ENCODE measurements at regions not wholly inside any gene's neighbourhood (a gene's known extent, or its start where the extent isn't known, plus 50 kb on each side); places are given as distances from the start of the nearest gene placed in this dataset.
"Not testable (repeated sequence)": the region's sequence is repeated elsewhere in the genome, so short reads cannot be mapped to it uniquely, and the experiment has no call there.

- DNase-seq (ENCODE audit: low spot score): no peak
Observed at GRCh38 chr19:28685802-28686201, 527.1 kb downstream of the UQCRFS1 start.

GRCh38 chr19:28685077-28685476, 527.9 kb downstream of the UQCRFS1 start:
- not testable (repeated sequence) for DNase-seq (ENCODE audit: low spot score)

GRCh38 chr19:28680111-28680510, 532.8 kb downstream of the UQCRFS1 start:
- no peak for DNase-seq (ENCODE audit: low spot score)

GRCh38 chr19:28670836-28671235, 542.1 kb downstream of the UQCRFS1 start:
- no peak for DNase-seq (ENCODE audit: low spot score)

DNA sequence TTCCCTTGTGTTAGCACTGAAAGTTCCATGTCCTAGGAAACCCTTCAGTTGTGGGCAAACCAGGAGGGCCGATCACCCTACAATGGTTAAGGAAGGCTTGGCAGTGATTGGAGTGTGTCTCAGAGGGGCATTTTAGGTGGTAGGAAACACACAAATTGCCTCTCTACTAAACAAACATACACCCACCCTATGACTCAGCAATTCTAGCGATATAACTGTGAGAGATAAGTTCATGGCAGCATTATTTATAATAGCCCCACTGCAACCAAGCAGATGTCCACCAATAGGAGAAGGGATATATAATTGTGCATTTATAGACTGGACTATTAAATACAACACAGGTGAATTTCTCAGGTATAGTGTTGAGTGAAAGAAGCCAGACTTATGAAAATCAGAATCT, 543.1 kb downstream of the UQCRFS1 start:
- no peak for DNase-seq (ENCODE audit: low spot score)

- no peak for DNase-seq (ENCODE audit: low spot score)
Observed at GRCh38 chr19:28667348-28667977, 545.5 kb downstream of the UQCRFS1 start.

- DNase-seq (ENCODE audit: low spot score): no peak
Observed at GRCh38 chr19:28665748-28666147, 547.2 kb downstream of the UQCRFS1 start.

DNA sequence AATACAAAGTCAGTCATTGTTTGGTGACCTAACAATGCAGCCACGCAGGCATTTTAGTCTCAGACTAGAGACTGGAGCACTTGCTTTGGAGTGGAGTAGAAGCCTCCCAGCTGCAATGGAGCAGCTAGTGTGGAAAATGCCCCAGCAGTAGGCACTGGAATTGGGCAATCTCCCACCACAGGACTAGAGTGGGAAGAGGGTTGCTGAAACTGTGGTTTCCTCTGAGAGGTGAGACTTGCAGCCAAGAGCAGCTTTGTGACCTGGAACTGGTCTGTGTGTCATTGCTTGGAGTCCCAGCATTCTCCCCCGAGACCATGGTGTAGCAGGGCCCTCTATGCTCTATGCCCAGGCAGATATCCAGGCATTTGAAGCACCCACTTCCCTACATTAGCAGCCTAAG, 556.3 kb downstream of the UQCRFS1 start:
- DNase-seq (ENCODE audit: low spot score): no peak

GRCh38 chr19:28655054-28655453, 557.9 kb downstream of the UQCRFS1 start:
- no peak for DNase-seq (ENCODE audit: low spot score)

DNA sequence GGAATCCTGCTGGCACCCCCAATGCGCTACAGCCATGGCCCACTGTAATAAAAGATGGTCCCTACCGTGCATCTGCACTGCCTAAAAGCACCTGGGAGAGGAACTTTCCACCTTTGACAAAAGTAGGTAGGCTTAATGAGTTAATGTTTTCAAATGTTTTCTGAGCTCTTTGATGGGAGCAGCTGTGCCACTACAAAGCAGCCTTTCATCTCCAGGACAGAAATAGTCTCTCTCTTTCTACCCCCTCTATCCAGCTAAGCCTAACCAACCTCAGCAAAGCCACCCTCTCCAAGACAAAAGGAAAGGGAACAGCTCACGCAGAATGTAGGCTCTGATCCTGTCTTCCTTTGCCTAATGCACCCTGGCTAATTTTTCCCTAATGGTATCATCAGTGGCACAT, 560.2 kb downstream of the UQCRFS1 start:
- peak; percentile 69 for DNase-seq (ENCODE audit: low spot score)

DNA sequence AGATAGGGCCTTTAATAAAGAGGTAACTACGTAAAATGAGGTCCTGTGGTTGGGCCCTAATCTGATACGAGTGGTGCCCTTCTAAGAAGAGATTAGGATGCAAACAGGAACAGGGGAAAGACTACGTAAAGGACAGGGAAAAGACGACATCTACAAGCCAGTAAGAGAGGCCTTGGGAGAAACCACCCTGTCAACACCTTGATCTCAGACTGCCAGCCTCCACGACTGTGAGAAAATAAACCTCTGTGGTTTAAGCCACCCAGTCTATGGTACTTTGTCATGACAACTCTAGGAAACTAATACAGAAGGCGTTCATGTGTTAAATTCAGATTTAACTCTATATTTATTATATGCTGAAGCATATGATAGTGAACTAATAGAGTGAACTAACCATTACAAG, 566.3 kb downstream of the UQCRFS1 start:
- no peak for DNase-seq (ENCODE audit: low spot score)

- DNase-seq (ENCODE audit: low spot score): no peak
Observed at GRCh38 chr19:28644169-28644775, 568.7 kb downstream of the UQCRFS1 start.

DNA sequence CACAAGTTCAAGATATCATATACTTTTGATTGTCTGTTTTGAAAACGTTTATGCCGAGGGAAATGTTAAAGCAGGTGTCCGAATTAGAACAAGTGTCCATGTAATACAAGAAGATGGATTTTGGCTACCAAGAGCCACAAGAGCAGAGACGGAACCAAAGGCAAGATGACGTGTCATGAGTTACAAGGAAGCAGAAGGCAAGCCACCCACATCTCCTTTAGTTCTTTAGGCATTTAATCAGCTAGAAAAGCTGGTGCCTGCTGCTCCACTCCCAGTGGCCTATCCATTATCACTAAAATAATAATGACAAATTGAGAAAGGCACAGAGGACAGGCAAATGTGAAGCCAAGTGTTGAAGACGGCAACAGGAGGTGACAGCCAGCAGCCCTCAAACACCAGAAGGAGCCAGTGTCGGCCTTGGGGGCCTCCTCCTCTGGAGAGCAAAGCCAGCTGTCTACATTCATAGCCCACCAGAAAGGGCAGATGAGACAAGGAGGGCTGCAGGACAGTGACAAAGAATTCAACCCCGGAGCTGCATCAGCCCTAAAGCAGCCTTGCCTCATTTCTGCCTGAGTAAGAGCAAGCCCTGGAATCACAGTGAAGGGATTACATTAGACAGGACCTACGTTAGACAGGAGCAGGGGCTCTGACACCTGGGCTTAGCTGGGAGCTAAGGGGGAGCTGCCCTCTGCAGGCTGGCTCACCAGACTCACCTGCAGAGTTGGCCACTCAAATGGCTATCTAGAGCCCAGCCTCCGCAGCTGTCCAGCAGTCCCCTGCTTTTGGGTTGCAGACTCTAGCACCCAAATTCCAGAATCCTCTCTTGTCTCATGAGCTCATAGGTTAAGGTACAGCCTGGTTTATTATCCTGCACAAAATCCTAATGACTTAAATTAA, 569.9 kb downstream of the UQCRFS1 start:
- DNase-seq (ENCODE audit: low spot score): no peak

DNA sequence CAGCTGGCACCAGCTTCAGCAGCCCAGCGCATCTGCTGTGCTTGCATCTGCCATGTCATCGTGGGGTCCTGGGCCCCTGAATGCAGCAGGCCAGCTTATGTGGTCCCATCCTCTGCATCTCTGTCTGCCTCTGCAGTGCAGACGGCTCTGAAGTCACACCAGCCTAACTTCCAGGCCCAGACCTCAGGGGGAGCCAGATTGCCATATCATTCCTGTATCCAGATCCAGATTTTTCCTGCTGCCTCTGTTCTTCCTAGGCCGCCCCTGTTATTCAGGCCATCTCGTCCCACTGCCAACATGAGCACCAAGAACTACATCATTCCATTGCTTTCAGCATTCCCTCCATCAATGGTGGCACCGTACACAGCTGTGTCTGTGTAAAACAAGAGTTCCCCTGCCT, 571.6 kb downstream of the UQCRFS1 start:
- peak; percentile 2 for DNase-seq (ENCODE audit: low spot score)

- no peak for DNase-seq (ENCODE audit: low spot score)
Observed at GRCh38 chr19:28640506-28640905, 572.4 kb downstream of the UQCRFS1 start.

DNA sequence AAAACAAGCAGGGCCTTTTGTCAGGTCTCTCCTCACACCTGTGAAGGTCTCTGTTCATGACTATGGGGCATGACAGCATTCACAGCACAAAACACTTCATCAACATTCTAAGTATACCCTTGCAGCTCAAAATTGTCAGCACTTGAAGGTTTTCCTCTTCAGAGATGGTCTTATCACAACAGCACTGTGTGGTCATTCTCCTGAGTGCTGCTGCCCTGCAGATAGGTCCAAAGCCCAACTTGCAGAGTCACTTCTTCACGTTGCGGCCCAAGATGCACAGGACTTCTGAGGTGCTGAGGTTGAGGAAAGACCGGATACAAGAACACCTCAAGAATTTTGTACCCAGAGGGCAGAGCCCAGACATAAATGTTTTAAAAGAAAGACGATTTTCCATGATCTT, 574.5 kb downstream of the UQCRFS1 start:
- DNase-seq (ENCODE audit: low spot score): no peak

DNA sequence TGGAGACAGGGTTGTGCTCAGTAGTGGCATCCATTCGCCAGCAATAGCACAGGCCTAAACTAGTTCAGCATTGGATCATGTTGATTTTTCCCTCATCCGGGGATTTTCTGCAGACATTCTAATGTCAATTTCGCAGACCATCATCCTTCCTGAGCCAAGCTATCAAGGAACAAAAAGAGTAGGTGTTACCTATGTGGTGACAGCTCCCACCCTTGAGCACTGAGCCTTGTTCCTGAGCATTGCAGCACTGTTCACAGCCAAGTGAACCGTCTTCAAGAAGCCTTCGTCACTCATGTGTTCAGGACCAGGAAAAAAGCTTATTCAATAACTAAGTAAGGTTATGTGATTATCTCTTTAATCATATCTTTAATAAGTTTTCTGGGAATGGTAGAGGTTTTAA, 576.2 kb downstream of the UQCRFS1 start:
- DNase-seq (ENCODE audit: low spot score): no peak

DNA sequence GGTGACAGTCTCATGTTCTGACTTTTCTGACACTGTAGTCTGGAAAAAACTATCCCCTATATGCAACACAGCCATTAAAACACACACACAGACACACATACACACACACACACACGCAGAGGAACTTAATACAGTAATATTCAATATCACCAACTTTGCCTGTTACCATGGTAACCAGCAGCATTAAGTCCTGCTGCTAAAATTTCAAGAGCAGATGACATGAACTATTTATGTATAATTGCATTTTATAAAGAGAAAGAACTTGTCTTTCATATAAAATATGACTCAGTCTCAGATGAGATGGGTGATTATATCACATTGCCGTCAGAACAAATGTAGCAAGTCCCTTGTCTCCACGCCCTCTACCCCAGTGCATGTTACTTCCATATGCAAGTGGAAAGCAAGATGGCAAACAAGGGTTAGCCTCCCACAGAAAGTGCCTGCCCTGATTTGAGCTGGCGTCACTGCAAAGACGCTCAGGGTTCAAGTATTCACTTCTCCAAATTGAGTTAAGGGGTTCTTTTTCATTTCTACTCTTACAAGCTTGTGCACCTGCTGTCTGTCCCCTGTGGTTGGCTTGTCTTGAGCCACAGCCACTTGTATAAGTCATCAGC, 576.8 kb downstream of the UQCRFS1 start:
- DNase-seq (ENCODE audit: low spot score): no peak

GRCh38 chr19:28634837-28635236, 578.1 kb downstream of the UQCRFS1 start:
- no peak for DNase-seq (ENCODE audit: low spot score)

GRCh38 chr19:28634019-28634328, 579.0 kb downstream of the UQCRFS1 start:
- DNase-seq (ENCODE audit: low spot score): no peak

GRCh38 chr19:28633319-28634018, 579.5 kb downstream of the UQCRFS1 start:
- DNase-seq (ENCODE audit: low spot score): peak; percentile 40

DNA sequence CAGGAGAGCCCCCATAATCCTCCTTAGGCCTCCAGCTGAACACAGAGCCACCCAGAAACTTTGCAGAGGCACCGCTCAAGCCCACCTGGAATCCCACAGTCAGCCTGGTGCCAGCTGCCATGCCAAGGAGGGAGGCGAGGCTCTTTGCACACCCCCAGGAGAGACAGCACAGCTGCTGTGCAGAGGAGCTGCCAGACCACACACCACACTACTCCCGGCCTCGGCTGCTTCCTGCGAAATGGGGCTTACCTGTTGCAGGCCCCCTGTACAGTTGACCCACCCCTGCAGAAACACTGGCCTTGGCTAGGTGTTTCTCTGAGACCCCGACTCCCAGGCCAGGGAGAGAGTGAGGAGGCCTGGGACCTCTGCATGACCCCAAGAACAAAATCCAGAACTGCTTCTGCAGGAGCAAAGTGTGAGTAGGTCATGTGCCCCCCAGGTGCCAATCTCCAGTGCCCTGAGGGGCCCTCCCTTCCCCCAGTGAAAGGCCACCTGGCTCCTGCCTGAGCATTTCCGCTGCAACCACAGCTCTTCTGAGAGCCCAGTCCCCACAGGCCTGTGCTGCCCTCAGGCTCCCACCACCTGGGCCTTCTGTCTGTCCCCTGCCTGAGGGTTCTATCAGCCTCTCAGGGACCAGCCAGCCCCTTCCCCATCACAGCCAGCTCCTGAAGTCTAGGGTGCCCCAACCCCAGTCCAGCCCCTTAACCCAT, 580.4 kb downstream of the UQCRFS1 start:
- DNase-seq (ENCODE audit: low spot score): no peak

Measured in pons (tissue), 1 donor.